ENCODE measurements at regions not wholly inside any gene's neighbourhood (a gene's known extent, or its start where the extent isn't known, plus 50 kb on each side); places are given as distances from the start of the nearest gene placed in this dataset.
A peak's percentile ranks its signal among the peaks of the same experiment; 100 is the strongest.

DNA sequence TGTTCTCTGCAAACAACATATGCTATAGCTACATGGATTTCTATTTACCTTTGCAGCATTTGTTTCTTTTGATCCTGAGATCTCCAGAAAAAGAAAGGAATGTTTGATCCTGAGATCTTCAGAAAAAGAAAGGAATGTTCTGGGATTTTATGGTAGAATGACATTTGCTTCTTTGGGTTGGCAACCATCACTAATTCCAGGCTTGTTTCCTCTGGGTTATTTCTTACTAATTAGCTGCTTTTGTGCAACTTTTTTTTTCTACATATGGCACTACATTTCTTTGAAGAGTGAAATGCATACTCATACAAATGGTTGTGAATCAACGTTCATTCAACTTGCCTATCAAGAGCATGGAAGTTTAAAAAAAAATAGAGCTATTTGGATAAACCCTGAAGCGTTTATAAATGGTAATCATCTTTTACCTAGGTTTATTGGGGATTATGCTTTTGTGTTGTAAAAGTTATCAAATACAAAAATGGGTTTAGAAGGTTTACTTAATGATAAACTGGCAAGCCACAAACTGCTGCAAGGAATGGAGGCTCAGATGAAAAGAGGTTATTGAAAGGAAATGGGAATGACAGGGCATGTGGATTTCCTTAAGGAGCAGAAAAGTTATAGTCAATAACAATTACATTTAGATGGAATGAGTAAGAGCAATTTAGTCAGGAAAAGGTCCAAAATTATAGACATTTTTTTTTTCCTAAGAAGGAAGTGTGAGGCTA lies 95.6 kb upstream of the PCDH18 start:
- no peaks in the 10 kb centered on the region for H3K79me1 ChIP-seq (ENCODE audit: low read depth, low read length)
- H3K27me3 ChIP-seq (ENCODE audit: control insufficient read depth in 3 of 3, insufficient read depth in 3 of 3, low read depth in 1 of 3, low read length in 3 of 3) = no peaks in the 10 kb centered on the region
- no peak overlapping the region for H3K23ac ChIP-seq (ENCODE audit: low read depth, low read length, poor library complexity)
- H2BK15ac ChIP-seq (ENCODE audit: low read length) = no peak overlapping the region
- no peak overlapping the region for H2BK120ac ChIP-seq (ENCODE audit: low read depth, low read length)
- no peaks in the 10 kb centered on the region for H3K36me3 ChIP-seq (replicated peaks in 1 of 2; ENCODE audit: control insufficient read depth in 2 of 2, insufficient read depth in 2 of 2, low read length in 2 of 2)
- peaks cover 0 to 7% of the 10 kb centered on the region in 2 donors for H3K4me1 ChIP-seq (ENCODE audit: control insufficient read depth in 2 of 2, insufficient read depth in 1 of 2, low read depth in 1 of 2, low read length in 2 of 2)
- no peak overlapping the region for H3K4me2 ChIP-seq (ENCODE audit: insufficient read depth, low read length, poor library complexity, severe bottlenecking)
- H2BK5ac ChIP-seq (ENCODE audit: low read length) = no peak overlapping the region
- H3K9me3 ChIP-seq (replicated peaks in 1 of 2; ENCODE audit: control insufficient read depth in 2 of 2, insufficient read depth in 1 of 2, low read depth in 1 of 2, low read length in 2 of 2) = peaks cover 1 to 3% of the 10 kb centered on the region in 2 donors
- H4K8ac ChIP-seq (ENCODE audit: low read depth, low read length) = no peak overlapping the region
- H2BK12ac ChIP-seq (ENCODE audit: low read length) = no peak overlapping the region
- no CpG with 5 or more reads among the region's 2 CpGs for WGBS, 2 donors (ENCODE audit: extremely low coverage in 2 of 2, insufficient read length in 2 of 2, insufficient replicate concordance in 1 of 2)
- H2AFZ ChIP-seq (ENCODE audit: low read length) = no peak overlapping the region
- H3K4ac ChIP-seq (ENCODE audit: low read length) = no peak overlapping the region
- H3K18ac ChIP-seq (ENCODE audit: low read length) = no peak overlapping the region
- H3K27ac ChIP-seq (replicated peaks; ENCODE audit: low read length) = no peak overlapping the region
- no peak overlapping the region for H3K4me3 ChIP-seq (ENCODE audit: low read length in 2 of 2)
- no peak overlapping the region for H4K91ac ChIP-seq (ENCODE audit: low read depth, low read length, poor library complexity)
- no peak overlapping the region for H3K14ac ChIP-seq (ENCODE audit: low read length)
- no peak overlapping the region for H3K9ac ChIP-seq (ENCODE audit: low read depth, low read length, poor library complexity)
- peak; percentile 23 for DNase-seq (ENCODE audit: low spot score)
- no peak overlapping the region for H2AK5ac ChIP-seq (ENCODE audit: low read depth, low read length)

DNA sequence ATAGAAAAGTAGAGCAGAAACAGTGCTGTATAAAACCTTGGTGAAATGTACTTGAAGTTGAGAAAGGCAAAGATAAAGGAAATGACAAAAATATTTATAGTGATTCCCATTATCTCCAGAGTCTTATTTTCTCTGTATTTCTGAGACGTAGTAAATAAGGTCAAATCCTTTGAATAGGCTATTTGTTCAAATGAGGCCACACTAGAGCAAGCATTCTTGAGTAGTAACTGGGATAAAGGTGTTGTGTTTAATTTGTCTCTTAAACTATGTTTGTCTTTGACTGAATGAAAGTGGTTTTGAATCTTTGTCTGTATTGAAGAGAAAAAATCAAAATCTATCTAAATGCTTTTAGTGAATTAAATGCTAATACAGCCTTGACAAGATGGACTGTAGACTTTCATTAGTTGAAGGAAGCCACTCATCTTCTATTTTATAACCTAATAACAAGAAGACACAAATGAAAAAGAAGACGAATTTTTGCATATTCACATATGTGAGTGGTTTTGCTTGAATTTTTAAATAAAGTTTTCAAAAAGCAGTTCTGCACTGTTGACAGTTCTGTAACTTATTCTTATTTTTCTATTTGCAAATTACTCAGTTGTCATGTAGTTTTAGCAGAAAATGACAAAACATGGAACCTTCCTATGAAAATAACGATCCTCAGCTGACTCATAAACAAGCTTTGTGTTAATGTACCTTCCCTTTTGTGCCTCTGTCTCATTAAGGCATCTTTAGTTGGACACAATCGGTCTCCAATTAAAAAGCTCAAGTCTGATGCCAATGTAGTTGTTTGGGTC lies 94.8 kb upstream of the PCDH18 start:
- H3K14ac ChIP-seq (ENCODE audit: low read length) = no peak overlapping the region
- H2BK12ac ChIP-seq (ENCODE audit: low read length) = no peak overlapping the region
- DNase-seq (ENCODE audit: low spot score) = no peak
- no peak overlapping the region for H3K4me3 ChIP-seq (ENCODE audit: low read length in 2 of 2)
- H2AFZ ChIP-seq (ENCODE audit: low read length) = no peak overlapping the region
- no peak overlapping the region for H4K8ac ChIP-seq (ENCODE audit: low read depth, low read length)
- no peak overlapping the region for H2BK120ac ChIP-seq (ENCODE audit: low read depth, low read length)
- H3K23ac ChIP-seq (ENCODE audit: low read depth, low read length, poor library complexity) = no peak overlapping the region
- H3K4ac ChIP-seq (ENCODE audit: low read length) = no peak overlapping the region
- no peak overlapping the region for H2BK5ac ChIP-seq (ENCODE audit: low read length)
- H3K27me3 ChIP-seq (ENCODE audit: control insufficient read depth in 3 of 3, insufficient read depth in 3 of 3, low read depth in 1 of 3, low read length in 3 of 3) = no peaks in the 10 kb centered on the region
- H3K36me3 ChIP-seq (replicated peaks in 1 of 2; ENCODE audit: control insufficient read depth in 2 of 2, insufficient read depth in 2 of 2, low read length in 2 of 2) = no peaks in the 10 kb centered on the region
- no peak overlapping the region for H3K18ac ChIP-seq (ENCODE audit: low read length)
- no peak overlapping the region for H4K91ac ChIP-seq (ENCODE audit: low read depth, low read length, poor library complexity)
- H3K4me1 ChIP-seq (ENCODE audit: control insufficient read depth in 2 of 2, insufficient read depth in 1 of 2, low read depth in 1 of 2, low read length in 2 of 2) = peaks cover 0 to 12% of the 10 kb centered on the region in 2 donors
- no CpG with 5 or more reads among the region's 4 CpGs for WGBS, 2 donors (ENCODE audit: extremely low coverage in 2 of 2, insufficient read length in 2 of 2, insufficient replicate concordance in 1 of 2)
- H3K9me3 ChIP-seq (replicated peaks in 1 of 2; ENCODE audit: control insufficient read depth in 2 of 2, insufficient read depth in 1 of 2, low read depth in 1 of 2, low read length in 2 of 2) = peaks cover 0 to under 1% of the 10 kb centered on the region in 2 donors
- no peak overlapping the region for H3K27ac ChIP-seq (replicated peaks; ENCODE audit: low read length)
- no peak overlapping the region for H3K9ac ChIP-seq (ENCODE audit: low read depth, low read length, poor library complexity)
- no peaks in the 10 kb centered on the region for H3K79me1 ChIP-seq (ENCODE audit: low read depth, low read length)
- no peak overlapping the region for H2AK5ac ChIP-seq (ENCODE audit: low read depth, low read length)
- H2BK15ac ChIP-seq (ENCODE audit: low read length) = no peak overlapping the region
- H3K4me2 ChIP-seq (ENCODE audit: insufficient read depth, low read length, poor library complexity, severe bottlenecking) = no peak overlapping the region

DNA sequence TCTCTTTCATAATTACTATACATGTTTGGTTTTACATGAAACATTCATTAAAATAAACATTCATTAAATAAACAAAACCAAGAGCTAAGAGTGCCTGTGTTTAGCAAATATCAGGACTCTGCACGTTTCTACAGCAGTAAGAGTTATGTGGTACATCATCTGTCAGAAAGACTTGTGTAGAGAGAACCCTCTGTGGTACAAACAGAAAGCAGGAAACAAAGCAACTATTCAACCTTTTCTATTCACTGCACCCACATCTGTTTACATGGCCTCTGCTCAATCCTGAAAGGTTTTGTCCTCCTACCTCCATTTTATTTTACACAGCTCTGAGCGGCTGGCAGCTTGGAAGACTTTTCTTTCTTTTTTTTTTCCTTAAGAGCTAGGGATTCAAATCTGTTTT lies 90.7 kb upstream of the PCDH18 start:
- no peaks in the 10 kb centered on the region for H3K79me1 ChIP-seq (ENCODE audit: low read depth, low read length)
- no peak overlapping the region for H2AK5ac ChIP-seq (ENCODE audit: low read depth, low read length)
- no peak overlapping the region for H2BK5ac ChIP-seq (ENCODE audit: low read length)
- no peak overlapping the region for H3K4me2 ChIP-seq (ENCODE audit: insufficient read depth, low read length, poor library complexity, severe bottlenecking)
- no peak overlapping the region for H2BK12ac ChIP-seq (ENCODE audit: low read length)
- no peaks in the 10 kb centered on the region for H3K36me3 ChIP-seq (replicated peaks in 1 of 2; ENCODE audit: control insufficient read depth in 2 of 2, insufficient read depth in 2 of 2, low read length in 2 of 2)
- H3K23ac ChIP-seq (ENCODE audit: low read depth, low read length, poor library complexity) = no peak overlapping the region
- peaks cover 4 to 30% of the 10 kb centered on the region in 2 donors for H3K4me1 ChIP-seq (ENCODE audit: control insufficient read depth in 2 of 2, insufficient read depth in 1 of 2, low read depth in 1 of 2, low read length in 2 of 2)
- no peak overlapping the region for H3K9ac ChIP-seq (ENCODE audit: low read depth, low read length, poor library complexity)
- H2BK15ac ChIP-seq (ENCODE audit: low read length) = no peak overlapping the region
- no peaks in the 10 kb centered on the region for H3K27me3 ChIP-seq (ENCODE audit: control insufficient read depth in 3 of 3, insufficient read depth in 3 of 3, low read depth in 1 of 3, low read length in 3 of 3)
- no CpG with 5 or more reads among the region's 2 CpGs for WGBS, 2 donors (ENCODE audit: extremely low coverage in 2 of 2, insufficient read length in 2 of 2, insufficient replicate concordance in 1 of 2)
- H3K4ac ChIP-seq (ENCODE audit: low read length) = no peak overlapping the region
- H3K27ac ChIP-seq (replicated peaks; ENCODE audit: low read length) = no peak overlapping the region
- no peak overlapping the region for H3K14ac ChIP-seq (ENCODE audit: low read length)
- H2AFZ ChIP-seq (ENCODE audit: low read length) = peak overlapping the region; percentile 47
- H3K18ac ChIP-seq (ENCODE audit: low read length) = no peak overlapping the region
- no peak overlapping the region for H4K91ac ChIP-seq (ENCODE audit: low read depth, low read length, poor library complexity)
- peak; percentile 43 for DNase-seq (ENCODE audit: low spot score)
- no peaks in the 10 kb centered on the region for H3K9me3 ChIP-seq (replicated peaks in 1 of 2; ENCODE audit: control insufficient read depth in 2 of 2, insufficient read depth in 1 of 2, low read depth in 1 of 2, low read length in 2 of 2)
- H2BK120ac ChIP-seq (ENCODE audit: low read depth, low read length) = no peak overlapping the region
- H4K8ac ChIP-seq (ENCODE audit: low read depth, low read length) = no peak overlapping the region
- no peak overlapping the region for H3K4me3 ChIP-seq (ENCODE audit: low read length in 2 of 2)

DNA sequence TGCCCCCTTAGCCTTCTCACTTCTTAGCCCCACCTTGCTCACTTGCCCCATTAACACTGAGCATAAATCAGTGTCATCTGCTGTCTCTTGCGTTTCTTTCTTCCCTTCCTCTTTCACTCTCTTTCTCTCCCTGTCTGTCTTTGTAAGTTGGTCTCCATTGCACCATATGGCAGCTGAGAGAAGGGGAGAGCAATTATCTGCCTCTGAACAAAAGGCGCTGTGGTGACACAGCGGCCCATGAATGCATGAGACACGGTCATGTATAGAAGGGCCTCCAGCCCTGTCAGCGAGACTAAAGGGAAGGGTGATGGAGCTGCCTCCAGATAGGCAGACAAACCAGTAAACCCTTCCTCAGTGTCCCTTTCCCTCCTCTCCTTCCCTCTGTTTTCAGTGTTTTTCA lies 88.8 kb upstream of the PCDH18 start:
- Histone ChIP-seq H2BK120ac (ENCODE audit: low read depth, low read length) (no peak overlapping the region), H3K9me3 (replicated peaks in 1 of 2; ENCODE audit: control insufficient read depth in 2 of 2, insufficient read depth in 1 of 2, low read depth in 1 of 2, low read length in 2 of 2) (no peaks in the 10 kb centered on the region), H2AFZ (ENCODE audit: low read length) (peak overlapping the region; percentile 49), H2AK5ac (ENCODE audit: low read depth, low read length) (no peak overlapping the region), H3K4me2 (ENCODE audit: insufficient read depth, low read length, poor library complexity, severe bottlenecking) (no peak overlapping the region), H3K23ac (ENCODE audit: low read depth, low read length, poor library complexity) (no peak overlapping the region), H2BK12ac (ENCODE audit: low read length) (no peak overlapping the region), H3K4me3 (ENCODE audit: low read length in 2 of 2) (no peak overlapping the region), H4K8ac (ENCODE audit: low read depth, low read length) (no peak overlapping the region), H3K27me3 (ENCODE audit: control insufficient read depth in 3 of 3, insufficient read depth in 3 of 3, low read depth in 1 of 3, low read length in 3 of 3) (no peaks in the 10 kb centered on the region), H3K27ac (replicated peaks; ENCODE audit: low read length) (no peak overlapping the region), H3K4ac (ENCODE audit: low read length) (no peak overlapping the region), H3K18ac (ENCODE audit: low read length) (no peak overlapping the region), H3K79me1 (ENCODE audit: low read depth, low read length) (no peaks in the 10 kb centered on the region), H4K91ac (ENCODE audit: low read depth, low read length, poor library complexity) (no peak overlapping the region), H3K9ac (ENCODE audit: low read depth, low read length, poor library complexity) (no peak overlapping the region), H3K4me1 (ENCODE audit: control insufficient read depth in 2 of 2, insufficient read depth in 1 of 2, low read depth in 1 of 2, low read length in 2 of 2) (peaks cover 4 to 26% of the 10 kb centered on the region in 2 donors), H2BK5ac (ENCODE audit: low read length) (no peak overlapping the region), H3K36me3 (replicated peaks in 1 of 2; ENCODE audit: control insufficient read depth in 2 of 2, insufficient read depth in 2 of 2, low read length in 2 of 2) (no peaks in the 10 kb centered on the region), H2BK15ac (ENCODE audit: low read length) (no peak overlapping the region), H3K14ac (ENCODE audit: low read length) (no peak overlapping the region)
- DNase-seq (ENCODE audit: low spot score) = peak; percentile 67
- WGBS, 2 donors (ENCODE audit: extremely low coverage in 2 of 2, insufficient read length in 2 of 2, insufficient replicate concordance in 1 of 2) = no CpG with 5 or more reads among the region's 5 CpGs

Measured in neuronal stem cell (in vitro differentiated cells).